SK-N-SH (cell line): ENCODE measurements at regions not wholly inside any gene's neighbourhood (a gene's known extent, or its start where the extent isn't known, plus 50 kb on each side); places are given as distances from the start of the nearest gene placed in this dataset.

Experiments
- CTCF ChIP-seq: fragments of 200-600 bp; sonication (generic); IDR thresholded peaks from 2 replicates; pipeline ENCODE4 v1.6.1; 2017; ENCODE audit warnings: antibody characterized with exemption, mild to moderate bottlenecking, moderate library complexity
- USF1 ChIP-seq: IDR thresholded peaks from 2 replicates; pipeline ENCODE4 v1.4.0; 2012; ENCODE audit warnings: low read depth, borderline replicate concordance

- no peak for TF ChIP-seq USF1
- no peak for TF ChIP-seq CTCF
These were observed 92.0 kb downstream of the NCOR2 start for GRCh38 chr12:124475295-124476010.
